IMR-90 (cell line): ENCODE measurements at regions not wholly inside any gene's neighbourhood (a gene's known extent, or its start where the extent isn't known, plus 50 kb on each side); places are given as distances from the start of the nearest gene placed in this dataset.
"Not testable (repeated sequence)": the region's sequence is repeated elsewhere in the genome, so short reads cannot be mapped to it uniquely, and the experiment has no call there.

Experiments
- ATAC-seq: fragments of 200-7000 bp; cut with Tn5 transposase; 2 replicates; pipeline ENCODE4 v1.9.1; 2020; ENCODE audit warnings: low read depth, mild to moderate bottlenecking, moderate library complexity
- BruUV-seq: library from RNA; stranded (reverse); fragments of 400-500 nt; replicated peaks from 2 replicates; lab custom pipeline; 2021; lab: Mats Ljungman, UMichigan
- CTCF ChIA-PET: fragments of 300-600 bp; formaldehyde crosslinking; extraction: SDS; loops from one replicate; lab custom pipeline; 2021; ENCODE audit warnings: antibody characterized with exemption; lab: Yijun Ruan, JAX
- POLR2A ChIA-PET: fragments of 300-600 bp; sonication (Branson Sonifier 250); formaldehyde crosslinking; loops from one replicate; lab custom pipeline; 2022; ENCODE audit warnings: antibody characterized with exemption; ENCODE audit not compliant: unreplicated experiment; lab: Charles Lee
- DNase-seq: peaks from one replicate; pipeline ENCODE4 v3.0.0; 2013
- H2AFZ ChIP-seq: replicated peaks from 2 replicates; pipeline ENCODE3; 2013; ENCODE audit warnings: low read length, mild to moderate bottlenecking; ENCODE audit not compliant: poor library complexity
- H2AK5ac ChIP-seq: 2 replicates; pipeline ENCODE4 v1.6.1; 2013; ENCODE audit warnings: low read depth, low read length, inconsistent platforms
- H2AK9ac ChIP-seq: replicated peaks from 2 replicates; pipeline ENCODE3; 2013; ENCODE audit warnings: mild to moderate bottlenecking, low read depth, low read length, moderate library complexity; ENCODE audit not compliant: poor library complexity
- H2BK120ac ChIP-seq: 2 replicates; pipeline ENCODE4 v1.6.1; 2013; ENCODE audit warnings: low read depth, low read length, inconsistent platforms
- H2BK15ac ChIP-seq: 3 replicates; pipeline ENCODE4 v1.6.1; 2013; ENCODE audit warnings: low read depth, low read length, inconsistent platforms
- H2BK20ac ChIP-seq: 2 replicates; pipeline ENCODE4 v1.6.1; 2013; ENCODE audit warnings: low read depth, mild to moderate bottlenecking, inconsistent platforms, low read length, moderate library complexity
- H2BK5ac ChIP-seq: 2 replicates; pipeline ENCODE4 v1.6.1; 2013; ENCODE audit warnings: mild to moderate bottlenecking, low read depth, low read length, inconsistent platforms; ENCODE audit not compliant: poor library complexity, severe bottlenecking
- H3K14ac ChIP-seq: replicated peaks from 2 replicates; pipeline ENCODE4 v1.6.1; 2013; ENCODE audit warnings: low read depth, low read length, inconsistent platforms
- H3K18ac ChIP-seq: 2 replicates; pipeline ENCODE4 v1.6.1; 2013; ENCODE audit warnings: low read depth, low read length, control low read depth
- H3K23ac ChIP-seq: 2 replicates; pipeline ENCODE4 v1.6.1; 2013; ENCODE audit warnings: low read depth, low read length, inconsistent platforms
- H3K27ac ChIP-seq: 2 replicates; pipeline ENCODE4 v1.5.1; 2013; ENCODE audit warnings: mild to moderate bottlenecking, control low read depth, low read length; ENCODE audit not compliant: insufficient read depth
- H3K27me3 ChIP-seq: 2 replicates; pipeline ENCODE4 v1.6.1; 2013; ENCODE audit warnings: low read length; ENCODE audit not compliant: control insufficient read depth, insufficient read depth
- H3K36me3 ChIP-seq: 2 replicates; pipeline ENCODE4 v1.6.1; 2013; ENCODE audit warnings: low read length, mixed read lengths; ENCODE audit not compliant: control insufficient read depth, insufficient read depth
- H3K4ac ChIP-seq: 2 replicates; pipeline ENCODE4 v1.6.1; 2013; ENCODE audit warnings: low read depth, low read length, inconsistent platforms
- H3K4me1 ChIP-seq: 2 replicates; pipeline ENCODE4 v1.6.1; 2013; ENCODE audit warnings: low read length, mixed read lengths; ENCODE audit not compliant: control insufficient read depth, insufficient read depth
- H3K4me2 ChIP-seq: 2 replicates; pipeline ENCODE4 v1.6.1; 2013; ENCODE audit warnings: low read depth, mild to moderate bottlenecking, control low read depth, low read length, moderate library complexity
- H3K4me3 ChIP-seq: 2 replicates; pipeline ENCODE4 v1.5.1; 2013; ENCODE audit warnings: low read depth, mild to moderate bottlenecking, control low read depth, low read length, moderate library complexity; ENCODE audit not compliant: insufficient read depth
- H3K56ac ChIP-seq: 2 replicates; pipeline ENCODE4 v1.6.1; 2013; ENCODE audit warnings: low read length, inconsistent platforms; ENCODE audit not compliant: insufficient read depth; ENCODE audit errors: extremely low read depth
- H3K79me1 ChIP-seq, 2 experiments: 2 replicates each; pipeline ENCODE4 v1.6.1; 2013; ENCODE audit warnings: low read length in 2 of 2, inconsistent platforms in 1 of 2, low read depth in 1 of 2
- H3K9ac ChIP-seq: 2 replicates; pipeline ENCODE4 v1.6.1; 2013; ENCODE audit warnings: low read depth, low read length, control low read depth
- H3K9me1 ChIP-seq: 2 replicates; pipeline ENCODE4 v1.6.1; 2013; ENCODE audit warnings: low read length, inconsistent platforms; ENCODE audit not compliant: insufficient read depth
- H3K9me3 ChIP-seq: 2 replicates; pipeline ENCODE4 v1.6.1; 2013; ENCODE audit warnings: low read length; ENCODE audit not compliant: control insufficient read depth, insufficient read depth
- H4K20me1 ChIP-seq: 2 replicates; pipeline ENCODE4 v1.6.1; 2013; ENCODE audit warnings: low read length, inconsistent platforms; ENCODE audit not compliant: insufficient read depth
- H4K5ac ChIP-seq: 2 replicates; pipeline ENCODE4 v1.6.1; 2013; ENCODE audit warnings: mild to moderate bottlenecking, low read depth, low read length, control low read depth
- H4K8ac ChIP-seq, 2 experiments: 2 replicates each; pipeline ENCODE4 v1.6.1; 2013; ENCODE audit warnings: low read depth in 2 of 2, low read length in 2 of 2, control low read depth in 1 of 2, inconsistent platforms in 1 of 2
- H4K91ac ChIP-seq: 2 replicates; pipeline ENCODE4 v1.6.1; 2013; ENCODE audit warnings: low read depth, low read length, inconsistent platforms; ENCODE audit not compliant: insufficient read depth
- WGBS, 2 experiments: methylation state at CpG; one replicate each; pipeline versions ENCODE4 v1.1.5 to v1.1.7; 2013; ENCODE audit warnings: missing lambda C conversion rate in 2 of 2; ENCODE audit not compliant: insufficient read length in 1 of 2; ENCODE audit errors: extremely low coverage in 2 of 2; 5-methylcytosine and 5-hydroxymethylcytosine counted together
- dilution Hi-C: fragments of 300-500 bp; cut with HindIII; formaldehyde crosslinking; loops from one replicate; pipeline ENCODE4 v1.14.3; 2018; ENCODE audit warnings: low sequenced_read_pairs; ENCODE audit not compliant: unreplicated experiment
- in situ Hi-C: fragments of 300-500 bp; cut with MboI; formaldehyde crosslinking; loops from 3 replicates; pipeline ENCODE4 v1.14.3; 2019; ENCODE audit warnings: low sequenced_read_pairs, inconsistent platforms, mixed read lengths
- intact Hi-C: fragments of 100-400 bp; cut with micrococcal nuclease; formaldehyde crosslinking; loops from 2 replicates; pipeline ENCODE4 v1.10.0; 2022

DNA sequence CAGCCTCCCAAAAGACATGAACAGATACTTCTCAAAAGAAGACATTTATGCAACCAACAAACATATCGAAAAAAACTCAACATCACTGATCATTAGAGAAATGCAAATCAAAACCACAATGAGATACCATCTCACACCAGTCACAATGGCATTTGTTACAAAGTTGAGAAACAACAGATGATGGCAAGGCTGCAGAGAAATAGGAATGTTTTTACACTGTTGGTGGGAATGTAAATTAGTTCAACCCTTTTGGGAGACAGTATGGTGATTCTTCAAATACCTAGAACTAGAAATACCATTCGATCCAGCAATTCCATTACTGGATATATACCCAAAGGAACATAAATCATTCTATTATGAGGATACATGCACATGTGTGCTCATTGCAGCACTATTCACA is 1349.2 kb upstream of the GJE1 start:
- H3K9ac ChIP-seq, H2BK15ac ChIP-seq, H2AK5ac ChIP-seq, H4K20me1 ChIP-seq, H3K27ac ChIP-seq, intact Hi-C loops, in situ Hi-C loops, BruUV-seq, H2AFZ ChIP-seq, H2BK20ac ChIP-seq, H3K79me1 ChIP-seq, H3K9me3 ChIP-seq, H2BK5ac ChIP-seq, H4K91ac ChIP-seq, H3K23ac ChIP-seq, H2BK120ac ChIP-seq, ATAC-seq, dilution Hi-C loops, H3K27me3 ChIP-seq, H3K9me1 ChIP-seq, H4K5ac ChIP-seq, H3K56ac ChIP-seq, H2AK9ac ChIP-seq, H4K8ac ChIP-seq, H3K18ac ChIP-seq, H3K4ac ChIP-seq, H3K4me3 ChIP-seq, H3K4me2 ChIP-seq, H3K4me1 ChIP-seq, POLR2A ChIA-PET, DNase-seq, H3K14ac ChIP-seq, H3K36me3 ChIP-seq, CTCF ChIA-PET: not testable (repeated sequence)
- WGBS, 2 experiments = no CpG with 5 or more reads among the region's 2 CpGs
